Smooth muscle cell (in vitro differentiated cells): ENCODE measurements at regions not wholly inside any gene's neighbourhood (a gene's known extent, or its start where the extent isn't known, plus 50 kb on each side); places are given as distances from the start of the nearest gene placed in this dataset.

ENCODE experiments used
- DNase-seq: peaks from one replicate; lab custom pipeline; 2025; ENCODE audit not compliant: unreplicated experiment; lab: John Stamatoyannopoulos, UW
- H2AFZ ChIP-seq: fragments of 200-600 bp; sonication (generic); 2 replicates; pipeline ENCODE4 v1.6.0; 2016; ENCODE audit warnings: antibody characterized with exemption, low read depth, mild to moderate bottlenecking
- H3F3A ChIP-seq: fragments of 200-600 bp; sonication (generic); 2 replicates; pipeline ENCODE4 v1.6.0; 2017; ENCODE audit warnings: antibody characterized with exemption, low read depth
- H3K27ac ChIP-seq: fragments of 200-600 bp; sonication (generic); 2 replicates; pipeline ENCODE4 v1.5.1; 2016; ENCODE audit warnings: low read depth, mild to moderate bottlenecking
- H3K27me3 ChIP-seq: fragments of 200-600 bp; sonication (generic); 2 replicates; pipeline ENCODE4 v1.6.1; 2016; ENCODE audit warnings: low read depth, mild to moderate bottlenecking
- H3K36me3 ChIP-seq: fragments of 200-600 bp; sonication (generic); 2 replicates; pipeline ENCODE4 v1.5.1; 2016; ENCODE audit warnings: low read depth
- H3K4me1 ChIP-seq: fragments of 200-600 bp; sonication (generic); 2 replicates; pipeline ENCODE4 v1.5.1; 2016; ENCODE audit warnings: low read depth
- H3K4me2 ChIP-seq: fragments of 200-600 bp; sonication (generic); 2 replicates; pipeline ENCODE4 v1.6.0; 2016; ENCODE audit warnings: mild to moderate bottlenecking
- H3K4me3 ChIP-seq: fragments of 200-600 bp; sonication (generic); 2 replicates; pipeline ENCODE4 v1.5.1; 2016; ENCODE audit warnings: mild to moderate bottlenecking
- H3K79me2 ChIP-seq: fragments of 200-600 bp; sonication (generic); 2 replicates; pipeline ENCODE4 v1.6.0; 2016; ENCODE audit warnings: low read depth, mild to moderate bottlenecking
- H3K9ac ChIP-seq: fragments of 200-600 bp; sonication (generic); 2 replicates; pipeline ENCODE4 v1.6.0; 2016; ENCODE audit warnings: low read depth
- H3K9me3 ChIP-seq: fragments of 200-600 bp; sonication (generic); replicated peaks from 2 replicates; pipeline ENCODE4 v1.5.1; 2016; ENCODE audit warnings: low read depth
- H4K20me1 ChIP-seq: fragments of 200-600 bp; sonication (generic); 2 replicates; pipeline ENCODE4 v1.6.0; 2016; ENCODE audit warnings: low read depth
- CTCF ChIP-seq: fragments of 200-600 bp; sonication (generic); IDR thresholded peaks from 2 replicates; pipeline ENCODE4 v1.5.1; 2017; ENCODE audit warnings: borderline replicate concordance, mild to moderate bottlenecking, antibody characterized with exemption; ENCODE audit not compliant: insufficient read depth, poor library complexity, severe bottlenecking
- WGBS: methylation state at CpG from one replicate; pipeline ENCODE4 v1.1.7; 2016; ENCODE audit warnings: low lambda C conversion rate; 5-methylcytosine and 5-hydroxymethylcytosine counted together

- Histone ChIP-seq H3F3A (no peaks in the 10 kb centered on the region), H3K4me3 (no peak overlapping the region), H3K9ac (no peak overlapping the region), H3K9me3 (no peaks in the 10 kb centered on the region), H3K27ac (no peak overlapping the region), H3K36me3 (no peaks in the 10 kb centered on the region), H3K27me3 (no peaks in the 10 kb centered on the region), H3K4me2 (no peak overlapping the region), H3K79me2 (no peaks in the 10 kb centered on the region), H2AFZ (no peak overlapping the region), H3K4me1 (no peaks in the 10 kb centered on the region), H4K20me1 (no peaks in the 10 kb centered on the region)
- whole genome bisulfite sequencing = 88% methylated on average over 2 of the region's 2 CpGs
- TF ChIP-seq CTCF = no peak
- no peak for DNase-seq
Measured at GRCh38 chr6:63154535-63154934, 56.7 kb upstream of the FKBP1C start.
